Stimulated activated CD8-positive, alpha-beta memory T cell treated with anti-CD3 and anti-CD28 coated beads, Interleukin-4, amount 100 ng/mL, for 24 hours (primary cell): ENCODE measurements at regions not wholly inside any gene's neighbourhood (a gene's known extent, or its start where the extent isn't known, plus 50 kb on each side); places are given as distances from the start of the nearest gene placed in this dataset.

ENCODE experiments used
- DNase-seq: peaks from one replicate; pipeline ENCODE4 v3.0.0-alpha.2; 2020; ENCODE audit warnings: low read depth

DNA sequence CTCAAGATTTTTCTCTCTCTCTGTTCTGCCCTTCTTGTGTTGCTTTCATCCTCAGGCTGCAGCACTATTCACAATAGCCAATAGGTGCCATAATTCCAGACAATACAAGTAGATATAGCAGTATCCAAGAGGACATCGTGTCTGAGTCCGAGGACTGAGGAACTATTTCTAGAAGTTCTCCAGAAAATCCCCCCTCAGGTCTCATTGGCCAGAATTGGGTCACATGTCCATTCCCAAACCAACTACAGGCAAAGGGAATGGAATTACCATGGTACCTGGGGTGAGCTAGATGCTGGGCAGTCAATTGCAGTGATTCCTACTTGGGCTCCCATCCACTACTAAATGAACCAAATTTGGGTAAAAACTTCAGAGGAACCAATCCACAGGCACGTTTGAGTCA lies 301.9 kb upstream of the RASGEF1B start:
- no peak for DNase-seq

GRCh38 chr4:81771721-81772120 lies 300.0 kb upstream of the RASGEF1B start:
- no peak for DNase-seq

- DNase-seq = no peak
Observed at GRCh38 chr4:81769244-81769643, 297.5 kb upstream of the RASGEF1B start.

GRCh38 chr4:81758574-81759264 lies 287.0 kb upstream of the RASGEF1B start:
- DNase-seq = no peak

DNA sequence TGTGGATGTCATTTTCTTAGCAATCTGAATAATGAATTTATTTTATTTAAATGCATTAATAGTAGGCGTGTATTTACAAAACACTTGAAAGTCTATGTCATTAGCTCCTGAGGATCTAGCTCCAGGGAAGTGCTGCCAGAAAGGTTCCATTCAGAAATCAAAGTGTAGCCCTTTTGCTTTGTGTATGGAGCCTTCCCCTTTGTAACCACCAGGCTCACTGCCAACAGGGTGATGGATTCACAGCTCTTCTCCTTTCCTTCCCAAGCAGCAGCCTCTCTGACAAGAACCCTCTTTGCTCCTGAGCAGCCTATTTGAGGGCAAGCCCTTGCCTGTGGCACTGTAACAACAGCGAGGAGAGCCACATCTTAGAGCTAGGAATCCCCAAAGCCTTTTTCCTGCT lies 286.0 kb upstream of the RASGEF1B start:
- DNase-seq = no peak

DNA sequence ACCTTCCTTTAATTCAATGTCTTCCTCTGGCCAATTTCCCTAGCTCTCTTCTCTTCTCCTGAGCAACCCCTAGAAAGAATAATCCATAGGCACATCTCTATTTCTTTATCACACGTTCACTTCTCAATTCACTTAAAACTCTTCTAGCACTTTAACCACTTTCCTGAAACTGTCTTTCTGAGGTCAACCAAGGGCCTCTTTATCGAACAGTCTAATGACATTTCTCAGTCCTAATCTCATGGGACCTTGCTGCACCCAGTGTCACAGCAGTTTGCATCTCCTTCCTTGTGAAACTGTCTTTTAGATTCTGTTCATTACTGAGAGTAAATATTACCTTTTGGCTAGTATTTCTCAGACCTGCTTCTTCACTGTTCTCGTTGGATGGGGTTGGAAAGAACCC lies 285.3 kb upstream of the RASGEF1B start:
- no peak for DNase-seq

DNA sequence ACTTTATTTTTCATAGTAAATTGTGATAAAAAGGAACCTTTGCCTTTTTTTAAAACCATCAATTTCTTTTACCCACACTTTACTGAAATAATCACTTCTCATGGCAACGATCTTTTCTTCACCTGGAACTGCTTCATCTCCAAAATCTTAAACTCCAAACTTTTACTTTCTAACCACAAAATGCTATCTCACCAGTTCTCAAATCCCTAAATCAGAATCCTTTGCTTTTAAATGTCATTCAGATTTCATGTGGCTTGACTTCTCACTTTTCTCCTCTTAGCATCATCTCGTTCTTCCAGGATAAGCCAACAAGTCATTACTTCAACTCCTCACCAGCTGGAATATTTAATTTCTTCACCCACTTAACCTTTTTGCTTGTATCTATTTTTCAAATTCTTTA lies 284.3 kb upstream of the RASGEF1B start:
- no peak for DNase-seq

DNA sequence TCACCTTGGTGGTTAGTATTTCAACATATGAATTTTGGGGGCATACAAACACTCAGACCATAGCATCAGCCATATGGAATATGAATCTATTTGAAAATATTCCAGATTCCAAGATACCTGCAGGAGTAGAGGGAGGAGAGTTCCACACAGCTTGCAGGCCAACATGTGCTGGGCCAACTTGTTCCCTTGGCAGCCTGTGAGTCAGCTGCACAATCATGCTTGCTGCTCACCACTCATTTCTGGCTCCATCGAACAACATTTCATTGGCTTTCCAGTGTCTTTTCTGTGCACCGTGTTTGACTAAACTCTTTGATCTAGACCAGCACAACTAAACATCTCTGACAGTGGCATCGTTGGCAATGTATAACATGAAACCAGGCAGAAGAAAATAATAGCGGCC lies 282.5 kb upstream of the RASGEF1B start:
- no peak for DNase-seq

- no peak for DNase-seq
Observed at GRCh38 chr4:81751531-81752289, 280.0 kb upstream of the RASGEF1B start.

GRCh38 chr4:81747242-81747930 lies 275.7 kb upstream of the RASGEF1B start:
- no peak for DNase-seq

- no peak for DNase-seq
Observed at GRCh38 chr4:81746773-81747172, 275.1 kb upstream of the RASGEF1B start.

DNA sequence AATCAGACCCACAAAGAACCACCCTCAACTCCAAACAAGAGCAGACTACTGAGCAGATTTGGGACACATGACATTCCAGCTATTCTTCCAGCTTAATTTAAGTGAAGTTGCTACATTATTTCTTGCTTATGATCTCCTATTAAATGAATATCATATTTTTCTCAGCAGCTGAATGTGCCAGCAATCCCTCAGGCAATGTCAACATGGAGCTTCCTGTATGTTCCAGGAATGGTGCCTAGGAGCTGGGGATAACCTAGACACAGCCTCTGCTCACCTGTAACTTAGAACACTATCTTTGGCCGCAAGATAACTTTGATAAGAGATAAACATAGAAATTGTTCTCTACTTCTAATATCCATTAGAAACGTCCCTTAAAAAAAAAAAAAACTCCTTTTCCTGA lies 274.4 kb upstream of the RASGEF1B start:
- DNase-seq = no peak

DNA sequence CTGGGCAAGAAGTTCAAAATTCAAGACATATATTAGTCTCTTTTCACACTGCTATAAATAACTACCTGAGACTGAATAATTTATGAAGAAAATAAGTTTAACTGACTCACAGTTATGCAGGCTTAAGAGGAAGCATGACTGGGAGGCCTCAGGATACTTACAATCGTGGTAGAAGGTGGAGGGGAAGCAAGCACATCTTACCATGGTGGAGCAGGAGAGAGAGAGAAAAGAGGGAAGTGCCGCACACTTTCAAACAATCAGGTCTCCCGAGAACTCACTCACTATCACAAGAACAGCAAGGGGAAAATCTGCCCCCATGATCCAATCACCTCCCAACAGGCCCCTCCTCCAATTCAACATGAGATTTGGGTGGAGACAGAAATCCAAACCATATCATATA lies 273.3 kb upstream of the RASGEF1B start:
- no peak for DNase-seq

GRCh38 chr4:81743731-81744435 lies 272.2 kb upstream of the RASGEF1B start:
- no peak for DNase-seq

- no peak for DNase-seq
Observed at GRCh38 chr4:81740487-81740886, 268.8 kb upstream of the RASGEF1B start.

- no peak for DNase-seq
Observed at GRCh38 chr4:81738891-81739290, 267.2 kb upstream of the RASGEF1B start.

GRCh38 chr4:81737865-81738559 lies 266.3 kb upstream of the RASGEF1B start:
- no peak for DNase-seq

DNA sequence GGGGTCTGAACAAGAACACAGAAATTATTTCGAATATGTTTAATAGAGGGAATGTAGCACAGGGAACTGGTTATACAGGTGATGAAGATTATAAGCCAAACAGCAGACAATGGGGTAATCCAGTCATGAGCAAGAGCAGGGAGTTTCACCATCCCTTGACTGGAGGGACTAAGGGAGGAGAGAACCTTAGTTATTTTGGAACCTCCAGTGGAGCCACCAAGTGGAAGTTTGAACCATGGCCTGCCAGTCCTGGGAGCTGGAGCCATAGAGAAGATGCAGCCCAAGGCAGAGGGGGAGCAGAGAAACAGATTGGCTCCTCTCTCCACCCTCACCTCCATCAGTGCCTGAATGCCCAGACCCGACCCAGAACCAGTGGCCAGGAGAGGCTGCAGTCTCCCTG lies 264.6 kb upstream of the RASGEF1B start:
- no peak for DNase-seq

GRCh38 chr4:81732980-81733379 lies 261.3 kb upstream of the RASGEF1B start:
- DNase-seq = no peak

- peak; percentile 51 for DNase-seq
Observed at GRCh38 chr4:81724925-81725329, 253.2 kb upstream of the RASGEF1B start.

DNA sequence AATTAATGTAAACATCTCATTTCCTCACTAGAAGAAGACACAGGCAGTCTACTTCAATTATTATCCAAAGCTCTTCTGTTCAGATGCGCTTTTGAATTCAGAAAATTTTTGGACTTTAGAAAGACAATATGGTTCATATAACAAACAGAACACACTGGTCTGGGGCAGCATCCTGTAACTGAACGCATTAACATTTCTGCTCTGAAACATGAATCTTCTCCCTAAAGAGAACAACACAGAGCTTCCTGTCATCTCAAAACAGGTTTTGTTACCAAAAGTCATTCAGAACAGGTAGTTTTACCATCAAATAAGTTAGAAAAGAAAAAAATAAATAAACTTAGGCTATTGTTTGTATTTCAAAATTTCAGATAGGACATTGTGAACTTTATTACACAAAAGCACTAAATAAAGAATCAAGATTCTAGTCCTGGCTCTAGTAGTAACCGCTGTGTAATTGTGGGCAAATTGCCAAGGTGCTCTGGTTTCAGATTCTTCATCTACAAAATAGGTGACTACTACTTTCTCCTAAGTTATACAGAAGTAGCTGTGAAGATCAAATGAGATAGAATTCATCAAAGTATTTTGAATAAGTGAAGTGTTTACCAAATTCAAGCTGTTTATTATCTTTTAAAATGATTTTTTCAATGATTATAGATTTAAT lies 252.3 kb upstream of the RASGEF1B start:
- DNase-seq = no peak
